Hepatocyte (in vitro differentiated cells): ENCODE measurements at regions not wholly inside any gene's neighbourhood (a gene's known extent, or its start where the extent isn't known, plus 50 kb on each side); places are given as distances from the start of the nearest gene placed in this dataset.

ENCODE experiments used
- DNase-seq: peaks from one replicate; pipeline ENCODE4 v3.0.0-alpha.2; 2016; ENCODE audit warnings: low spot score
- H2AFZ ChIP-seq: fragments of 200-600 bp; sonication (generic); 2 replicates; pipeline ENCODE4 v1.6.0; 2016; ENCODE audit warnings: antibody characterized with exemption, mild to moderate bottlenecking
- H3K27ac ChIP-seq: fragments of 200-600 bp; sonication (generic); 2 replicates; pipeline ENCODE4 v1.5.1; 2016; ENCODE audit warnings: mild to moderate bottlenecking
- H3K27me3 ChIP-seq: fragments of 200-600 bp; sonication (generic); 2 replicates; pipeline ENCODE4 v1.6.1; 2016
- H3K36me3 ChIP-seq: fragments of 200-600 bp; sonication (generic); replicated peaks from 2 replicates; pipeline ENCODE4 v1.5.1; 2016; ENCODE audit warnings: low read depth; ENCODE audit not compliant: insufficient read depth
- H3K4me1 ChIP-seq: fragments of 200-600 bp; sonication (generic); 2 replicates; pipeline ENCODE4 v1.5.1; 2016; ENCODE audit warnings: mild to moderate bottlenecking, moderate library complexity; ENCODE audit not compliant: insufficient read depth
- H3K4me2 ChIP-seq: fragments of 200-600 bp; sonication (generic); 2 replicates; pipeline ENCODE4 v1.6.0; 2016
- H3K4me3 ChIP-seq: fragments of 200-600 bp; sonication (generic); 2 replicates; pipeline ENCODE4 v1.5.1; 2016; ENCODE audit warnings: mild to moderate bottlenecking
- H3K79me2 ChIP-seq: fragments of 200-600 bp; sonication (generic); 2 replicates; pipeline ENCODE4 v1.6.0; 2017; ENCODE audit warnings: mild to moderate bottlenecking
- H3K9me2 ChIP-seq: fragments of 200-600 bp; sonication (generic); replicated peaks from 2 replicates; pipeline ENCODE4 v1.6.0; 2017; ENCODE audit warnings: mild to moderate bottlenecking; ENCODE audit not compliant: insufficient read depth
- H3K9me3 ChIP-seq: fragments of 200-600 bp; sonication (generic); 2 replicates; pipeline ENCODE4 v1.5.1; 2016; ENCODE audit warnings: low read depth, mild to moderate bottlenecking
- H4K20me1 ChIP-seq: fragments of 200-600 bp; sonication (generic); 2 replicates; pipeline ENCODE4 v1.6.0; 2016; ENCODE audit warnings: mild to moderate bottlenecking; ENCODE audit not compliant: insufficient read depth, poor library complexity, severe bottlenecking
- EZH2 ChIP-seq: fragments of 200-600 bp; sonication (generic); IDR thresholded peaks from 2 replicates; pipeline ENCODE4 v1.6.1; 2016; ENCODE audit warnings: antibody characterized with exemption, mild to moderate bottlenecking, borderline replicate concordance
- EZH2phosphoT487 ChIP-seq: fragments of 200-600 bp; sonication (generic); IDR thresholded peaks from one replicate; pipeline ENCODE4 v1.6.1; 2018; ENCODE audit warnings: antibody characterized with exemption, mild to moderate bottlenecking, low read depth, moderate library complexity; ENCODE audit not compliant: unreplicated experiment, severe bottlenecking
- WGBS: methylation state at CpG from one replicate; pipeline ENCODE4 v1.1.6; 2016; ENCODE audit warnings: low lambda C conversion rate; ENCODE audit errors: missing lambda C conversion rate; 5-methylcytosine and 5-hydroxymethylcytosine counted together
- TF ChIP-seq, protein P1 (sequence below): fragments of 200-600 bp; sonication (generic); IDR thresholded peaks from 2 replicates; pipeline ENCODE4 v1.5.1; 2016; ENCODE audit warnings: antibody characterized with exemption, mild to moderate bottlenecking; ENCODE audit not compliant: poor library complexity

DNA sequence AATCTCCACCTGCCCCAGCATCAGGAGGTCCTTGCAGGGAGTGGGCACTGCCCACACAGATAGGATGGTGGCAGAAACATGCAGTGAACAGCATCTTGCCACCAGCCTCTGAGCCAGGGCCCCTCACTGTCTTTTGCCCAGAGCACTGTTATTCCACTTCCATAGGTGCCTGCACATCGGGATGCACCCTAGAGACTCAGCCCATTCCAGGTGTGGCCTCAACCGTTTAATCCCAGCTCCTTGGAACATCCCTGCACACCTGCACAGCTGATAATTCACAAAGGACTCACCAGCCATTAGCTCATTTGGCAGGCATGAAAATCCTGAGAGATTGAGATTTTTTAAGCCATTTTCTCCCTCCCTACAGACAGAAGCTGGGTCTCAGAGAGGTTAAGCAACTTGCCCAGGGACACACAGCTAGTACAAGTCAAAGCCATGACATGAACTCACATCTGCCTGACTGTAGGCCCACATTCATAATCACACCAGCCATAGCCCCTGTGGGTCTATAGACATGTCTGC, 116.3 kb downstream of the EFNB1 start:
- 73% methylated on average over 2 of the region's 2 CpGs for WGBS

DNA sequence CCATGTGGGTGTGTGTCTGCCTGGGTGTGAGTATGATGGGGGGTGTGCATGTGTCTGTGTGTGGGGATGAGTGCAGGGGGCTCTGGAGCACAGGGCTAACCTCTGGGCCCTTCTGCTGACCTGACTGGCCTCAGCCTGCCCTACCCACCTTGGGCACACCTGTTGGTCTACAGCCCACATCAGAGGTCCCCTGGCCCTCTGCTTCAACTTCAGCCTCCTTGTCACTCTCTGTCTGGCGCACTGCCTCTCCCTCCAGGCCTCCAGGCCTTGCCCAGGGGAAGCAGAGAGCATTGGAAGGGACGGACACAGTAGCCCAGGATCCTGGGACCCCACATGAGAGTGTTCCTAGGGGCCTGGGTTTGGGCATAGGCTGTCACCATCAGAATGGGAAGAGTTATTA, 115.4 kb downstream of the EFNB1 start:
- no peak overlapping the region for H2AFZ ChIP-seq
- H3K9me2 ChIP-seq = no peaks in the 10 kb centered on the region
- H3K4me2 ChIP-seq = no peak overlapping the region
- no peak overlapping the region for H3K4me3 ChIP-seq
- H4K20me1 ChIP-seq = no peaks in the 10 kb centered on the region
- H3K4me1 ChIP-seq = no peaks in the 10 kb centered on the region
- H3K36me3 ChIP-seq = no peaks in the 10 kb centered on the region
- no peaks in the 10 kb centered on the region for H3K79me2 ChIP-seq
- TF ChIP-seq, protein P1, sequence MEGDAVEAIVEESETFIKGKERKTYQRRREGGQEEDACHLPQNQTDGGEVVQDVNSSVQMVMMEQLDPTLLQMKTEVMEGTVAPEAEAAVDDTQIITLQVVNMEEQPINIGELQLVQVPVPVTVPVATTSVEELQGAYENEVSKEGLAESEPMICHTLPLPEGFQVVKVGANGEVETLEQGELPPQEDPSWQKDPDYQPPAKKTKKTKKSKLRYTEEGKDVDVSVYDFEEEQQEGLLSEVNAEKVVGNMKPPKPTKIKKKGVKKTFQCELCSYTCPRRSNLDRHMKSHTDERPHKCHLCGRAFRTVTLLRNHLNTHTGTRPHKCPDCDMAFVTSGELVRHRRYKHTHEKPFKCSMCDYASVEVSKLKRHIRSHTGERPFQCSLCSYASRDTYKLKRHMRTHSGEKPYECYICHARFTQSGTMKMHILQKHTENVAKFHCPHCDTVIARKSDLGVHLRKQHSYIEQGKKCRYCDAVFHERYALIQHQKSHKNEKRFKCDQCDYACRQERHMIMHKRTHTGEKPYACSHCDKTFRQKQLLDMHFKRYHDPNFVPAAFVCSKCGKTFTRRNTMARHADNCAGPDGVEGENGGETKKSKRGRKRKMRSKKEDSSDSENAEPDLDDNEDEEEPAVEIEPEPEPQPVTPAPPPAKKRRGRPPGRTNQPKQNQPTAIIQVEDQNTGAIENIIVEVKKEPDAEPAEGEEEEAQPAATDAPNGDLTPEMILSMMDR = no peak
- no peak for TF ChIP-seq EZH2phosphoT487
- TF ChIP-seq EZH2 = no peak
- H3K27ac ChIP-seq = no peak overlapping the region
- no peaks in the 10 kb centered on the region for H3K9me3 ChIP-seq
- no peaks in the 10 kb centered on the region for H3K27me3 ChIP-seq
- 78% methylated on average over 2 of the region's 2 CpGs for WGBS
- DNase-seq = no peak

More for the DNA sequence above, 116.3 kb downstream of the EFNB1 start:
- Histone ChIP-seq H2AFZ (no peak overlapping the region), H3K4me1 (no peaks in the 10 kb centered on the region), H3K79me2 (no peaks in the 10 kb centered on the region), H3K9me3 (no peaks in the 10 kb centered on the region), H3K9me2 (no peaks in the 10 kb centered on the region), H3K4me2 (no peak overlapping the region), H3K36me3 (no peaks in the 10 kb centered on the region), H3K4me3 (no peak overlapping the region), H3K27ac (no peak overlapping the region), H4K20me1 (no peaks in the 10 kb centered on the region), H3K27me3 (no peaks in the 10 kb centered on the region)
- no peak for DNase-seq
- no peak for TF ChIP-seq EZH2
- no peak for TF ChIP-seq EZH2phosphoT487
- TF ChIP-seq, protein P1 = no peak

DNA sequence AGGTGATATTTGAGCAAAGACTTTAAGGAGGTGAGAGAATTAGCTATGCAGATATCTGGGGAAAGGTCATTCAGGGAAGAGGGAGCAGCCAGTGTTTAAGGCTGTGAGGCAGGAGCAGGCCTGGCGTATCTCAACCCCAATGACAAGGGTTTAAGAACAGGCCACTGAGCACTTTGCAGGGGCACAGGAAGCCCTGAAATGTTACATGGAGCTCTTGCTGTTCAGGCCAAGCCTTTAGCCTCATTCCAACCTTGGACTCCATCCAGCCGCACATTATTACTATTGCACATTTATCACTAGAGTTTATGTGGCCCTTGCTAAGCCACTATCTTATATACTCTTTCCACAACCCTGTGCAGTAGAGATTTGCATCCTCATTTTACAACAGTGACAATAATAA, 114.0 kb downstream of the EFNB1 start:
- Histone ChIP-seq H3K27me3 (no peaks in the 10 kb centered on the region), H3K27ac (no peak overlapping the region), H4K20me1 (no peaks in the 10 kb centered on the region), H3K9me2 (no peaks in the 10 kb centered on the region), H3K79me2 (no peaks in the 10 kb centered on the region), H3K4me3 (no peak overlapping the region), H2AFZ (no peak overlapping the region), H3K4me1 (no peaks in the 10 kb centered on the region), H3K36me3 (no peaks in the 10 kb centered on the region), H3K9me3 (no peaks in the 10 kb centered on the region), H3K4me2 (no peak overlapping the region)
- TF ChIP-seq EZH2phosphoT487 = no peak
- TF ChIP-seq EZH2 = no peak
- DNase-seq = no peak
- WGBS = 84% methylated on average over 2 of the region's 2 CpGs

DNA sequence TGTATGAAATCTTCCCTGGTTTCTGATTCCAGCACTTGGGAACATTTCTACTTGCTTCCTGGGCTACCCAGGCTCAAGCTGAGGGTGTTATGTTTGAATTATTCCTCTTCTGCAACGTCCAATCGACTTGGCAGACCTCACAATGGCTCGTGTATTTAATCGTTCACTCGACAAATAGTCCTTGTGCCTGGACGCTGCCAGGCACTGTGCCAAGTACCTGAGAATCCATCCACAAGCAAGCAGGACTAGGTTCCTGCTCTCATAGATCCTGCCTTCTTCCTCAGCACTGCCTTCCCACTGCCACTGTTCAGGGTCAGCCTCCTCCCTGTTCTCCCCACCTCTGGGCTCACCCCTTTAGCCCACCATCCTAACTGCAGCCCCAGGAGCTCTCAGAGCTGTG, 113.3 kb downstream of the EFNB1 start:
- Histone ChIP-seq H3K79me2 (no peaks in the 10 kb centered on the region), H4K20me1 (no peaks in the 10 kb centered on the region), H3K9me3 (no peaks in the 10 kb centered on the region), H3K4me2 (no peak overlapping the region), H2AFZ (no peak overlapping the region), H3K27me3 (no peaks in the 10 kb centered on the region), H3K27ac (no peak overlapping the region), H3K4me3 (no peak overlapping the region), H3K4me1 (no peaks in the 10 kb centered on the region), H3K9me2 (no peaks in the 10 kb centered on the region), H3K36me3 (no peaks in the 10 kb centered on the region)
- no peak for DNase-seq
- TF ChIP-seq, protein P1 = no peak
- no peak for TF ChIP-seq EZH2phosphoT487
- no peak for TF ChIP-seq EZH2
- WGBS = 71% methylated on average over 6 of the region's 6 CpGs
